Glutamatergic neuron (in vitro differentiated cells): ENCODE measurements at regions not wholly inside any gene's neighbourhood (a gene's known extent, or its start where the extent isn't known, plus 50 kb on each side); places are given as distances from the start of the nearest gene placed in this dataset.

ENCODE experiments used
- DNase-seq: peaks from one replicate; pipeline ENCODE4 v3.0.0; 2022
- H3K27ac Mint-ChIP-seq: one replicate; pipeline ENCODE4 v1.8.0; 2020; ENCODE audit warnings: mild to moderate bottlenecking, mixed read lengths, inconsistent platforms; ENCODE audit not compliant: unreplicated experiment
- H3K27me3 Mint-ChIP-seq: one replicate; pipeline ENCODE4 v1.8.0; 2020; ENCODE audit warnings: mild to moderate bottlenecking, moderate library complexity, mixed read lengths, inconsistent platforms; ENCODE audit not compliant: unreplicated experiment
- H3K36me3 Mint-ChIP-seq: one replicate; pipeline ENCODE4 v1.8.0; 2020; ENCODE audit warnings: mild to moderate bottlenecking, mixed read lengths, inconsistent platforms; ENCODE audit not compliant: unreplicated experiment
- H3K4me1 Mint-ChIP-seq: one replicate; pipeline ENCODE4 v1.8.0; 2020; ENCODE audit warnings: mild to moderate bottlenecking, low read depth, mixed read lengths, inconsistent platforms; ENCODE audit not compliant: unreplicated experiment
- H3K4me3 Mint-ChIP-seq: one replicate; pipeline ENCODE4 v1.8.0; 2020; ENCODE audit warnings: mild to moderate bottlenecking, mixed read lengths, inconsistent platforms; ENCODE audit not compliant: unreplicated experiment
- H3K9me3 Mint-ChIP-seq: one replicate; pipeline ENCODE4 v1.8.0; 2020; ENCODE audit warnings: mild to moderate bottlenecking, moderate library complexity, mixed read lengths, inconsistent platforms; ENCODE audit not compliant: unreplicated experiment
- TF ChIP-seq, protein P1 (sequence below): fragments of 200-600 bp; sonication (generic); IDR thresholded peaks from one replicate; pipeline ENCODE4 v1.5.0; 2021; ENCODE audit not compliant: partially characterized antibody, unreplicated experiment

- H3K27me3 Mint-ChIP-seq: no peaks in the 10 kb centered on the region
- TF ChIP-seq, protein P1, sequence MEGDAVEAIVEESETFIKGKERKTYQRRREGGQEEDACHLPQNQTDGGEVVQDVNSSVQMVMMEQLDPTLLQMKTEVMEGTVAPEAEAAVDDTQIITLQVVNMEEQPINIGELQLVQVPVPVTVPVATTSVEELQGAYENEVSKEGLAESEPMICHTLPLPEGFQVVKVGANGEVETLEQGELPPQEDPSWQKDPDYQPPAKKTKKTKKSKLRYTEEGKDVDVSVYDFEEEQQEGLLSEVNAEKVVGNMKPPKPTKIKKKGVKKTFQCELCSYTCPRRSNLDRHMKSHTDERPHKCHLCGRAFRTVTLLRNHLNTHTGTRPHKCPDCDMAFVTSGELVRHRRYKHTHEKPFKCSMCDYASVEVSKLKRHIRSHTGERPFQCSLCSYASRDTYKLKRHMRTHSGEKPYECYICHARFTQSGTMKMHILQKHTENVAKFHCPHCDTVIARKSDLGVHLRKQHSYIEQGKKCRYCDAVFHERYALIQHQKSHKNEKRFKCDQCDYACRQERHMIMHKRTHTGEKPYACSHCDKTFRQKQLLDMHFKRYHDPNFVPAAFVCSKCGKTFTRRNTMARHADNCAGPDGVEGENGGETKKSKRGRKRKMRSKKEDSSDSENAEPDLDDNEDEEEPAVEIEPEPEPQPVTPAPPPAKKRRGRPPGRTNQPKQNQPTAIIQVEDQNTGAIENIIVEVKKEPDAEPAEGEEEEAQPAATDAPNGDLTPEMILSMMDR: peak; percentile 76
- peak; percentile 79 for DNase-seq
- H3K4me1 Mint-ChIP-seq: no peaks in the 10 kb centered on the region
- no peak overlapping the region for H3K27ac Mint-ChIP-seq
- no peak overlapping the region for H3K4me3 Mint-ChIP-seq
- no peaks in the 10 kb centered on the region for H3K9me3 Mint-ChIP-seq
- no peaks in the 10 kb centered on the region for H3K36me3 Mint-ChIP-seq
These were observed 120.9 kb downstream of the SAMMSON start for GRCh38 chr3:70120357-70120966.

DNA sequence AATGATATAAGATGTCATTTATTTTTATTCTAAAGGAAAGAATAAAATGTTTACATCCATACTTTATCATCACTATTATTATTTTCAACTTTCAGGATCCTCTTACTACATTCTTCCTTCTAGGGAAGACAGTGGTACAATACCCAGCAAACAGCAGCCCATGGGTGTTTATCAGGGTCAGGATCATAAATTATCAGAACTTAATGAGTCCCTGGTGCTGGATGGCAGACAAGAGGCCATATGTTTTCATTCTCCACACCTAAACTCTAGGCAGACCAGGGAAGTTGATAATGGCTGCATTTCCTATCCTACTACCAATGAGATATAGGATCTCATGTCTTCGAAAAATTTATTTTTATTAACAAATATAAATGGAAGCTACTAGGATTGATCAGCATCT, 127.7 kb downstream of the SAMMSON start:
- no peaks in the 10 kb centered on the region for H3K36me3 Mint-ChIP-seq
- TF ChIP-seq, protein P1: no peak
- H3K27me3 Mint-ChIP-seq: no peaks in the 10 kb centered on the region
- H3K9me3 Mint-ChIP-seq: no peaks in the 10 kb centered on the region
- H3K4me3 Mint-ChIP-seq: no peak overlapping the region
- no peak for DNase-seq
- H3K4me1 Mint-ChIP-seq: no peaks in the 10 kb centered on the region
- no peak overlapping the region for H3K27ac Mint-ChIP-seq

DNA sequence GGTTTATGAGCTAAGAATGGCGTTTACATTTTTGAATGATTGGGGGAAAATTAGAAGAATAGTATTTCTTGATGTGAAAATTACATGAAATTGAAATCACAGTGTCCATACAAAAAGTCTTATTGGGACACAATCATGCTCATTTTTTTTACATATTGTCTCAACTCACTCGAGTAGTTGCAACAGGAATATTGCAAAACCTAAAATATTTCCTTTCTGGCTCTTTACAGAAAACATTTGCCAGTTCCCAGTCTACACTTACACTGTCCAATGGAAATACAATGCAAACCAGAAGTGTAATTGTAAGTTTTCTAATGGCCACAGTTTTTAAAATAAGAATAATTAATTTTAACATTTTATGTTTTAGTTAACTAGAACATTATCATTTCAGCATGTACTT, 137.8 kb downstream of the SAMMSON start:
- H3K4me1 Mint-ChIP-seq: no peaks in the 10 kb centered on the region
- H3K36me3 Mint-ChIP-seq: no peaks in the 10 kb centered on the region
- H3K27ac Mint-ChIP-seq: no peak overlapping the region
- no peak for DNase-seq
- peaks cover 2% of the 10 kb centered on the region for H3K9me3 Mint-ChIP-seq
- no peak overlapping the region for H3K4me3 Mint-ChIP-seq
- TF ChIP-seq, protein P1: no peak
- no peaks in the 10 kb centered on the region for H3K27me3 Mint-ChIP-seq

GRCh38 chr3:70138606-70139005, 139.1 kb downstream of the SAMMSON start:
- H3K4me1 Mint-ChIP-seq: no peaks in the 10 kb centered on the region
- H3K27ac Mint-ChIP-seq: no peak overlapping the region
- TF ChIP-seq, protein P1: no peak
- no peak overlapping the region for H3K4me3 Mint-ChIP-seq
- peaks cover 2% of the 10 kb centered on the region for H3K9me3 Mint-ChIP-seq
- DNase-seq: no peak
- H3K36me3 Mint-ChIP-seq: no peaks in the 10 kb centered on the region
- H3K27me3 Mint-ChIP-seq: no peaks in the 10 kb centered on the region
